Calu3 (cell line): ENCODE measurements at regions not wholly inside any gene's neighbourhood (a gene's known extent, or its start where the extent isn't known, plus 50 kb on each side); places are given as distances from the start of the nearest gene placed in this dataset.
A peak's percentile ranks its signal among the peaks of the same experiment; 100 is the strongest.
"Not testable (repeated sequence)": the region's sequence is repeated elsewhere in the genome, so short reads cannot be mapped to it uniquely, and the experiment has no call there.

Experiments used
- BruUV-seq: library from RNA; stranded (reverse); fragments of 400-500 nt; replicated peaks from 2 replicates; lab custom pipeline; 2021; lab: Mats Ljungman, UMichigan
- CTCF ChIA-PET: fragments of 300-600 bp; sonication (Branson Sonifier 250); formaldehyde crosslinking; loops from one replicate; lab custom pipeline; 2022; ENCODE audit warnings: antibody characterized with exemption; lab: Charles Lee
- DNase-seq: peaks from one replicate; pipeline ENCODE4 v3.0.0; 2022
- H3K27ac Mint-ChIP-seq: one replicate; pipeline ENCODE4 v1.8.0; 2022; ENCODE audit warnings: mixed read lengths; ENCODE audit not compliant: unreplicated experiment
- H3K27me3 Mint-ChIP-seq: one replicate; pipeline ENCODE4 v1.8.0; 2022; ENCODE audit warnings: mixed read lengths; ENCODE audit not compliant: unreplicated experiment
- H3K36me3 Mint-ChIP-seq: one replicate; pipeline ENCODE4 v1.8.0; 2022; ENCODE audit warnings: mild to moderate bottlenecking, moderate library complexity, mixed read lengths; ENCODE audit not compliant: insufficient read depth, unreplicated experiment
- H3K4me1 Mint-ChIP-seq: one replicate; pipeline ENCODE4 v1.8.0; 2022; ENCODE audit warnings: mild to moderate bottlenecking, low read depth, mixed read lengths; ENCODE audit not compliant: unreplicated experiment
- H3K4me3 Mint-ChIP-seq: one replicate; pipeline ENCODE4 v1.8.0; 2022; ENCODE audit warnings: mild to moderate bottlenecking, low read depth, moderate library complexity, mixed read lengths; ENCODE audit not compliant: unreplicated experiment
- H3K9me3 Mint-ChIP-seq: one replicate; pipeline ENCODE4 v1.8.0; 2022; ENCODE audit warnings: low read depth, mixed read lengths; ENCODE audit not compliant: unreplicated experiment
- CTCF ChIP-seq: fragments of 200-600 bp; IDR thresholded peaks from one replicate; pipeline ENCODE4 v1.8.0; 2022; ENCODE audit warnings: antibody characterized with exemption; ENCODE audit not compliant: unreplicated experiment
- intact Hi-C: fragments of 100-400 bp; cut with micrococcal nuclease; formaldehyde crosslinking; loops from one replicate; pipeline ENCODE4 v1.10.0; 2022; ENCODE audit not compliant: unreplicated experiment

GRCh38 chr16:29118301-29118957 lies 133.6 kb downstream of the LAT start:
- H3K4me3 Mint-ChIP-seq, DNase-seq, CTCF ChIA-PET, H3K27ac Mint-ChIP-seq, BruUV-seq, H3K27me3 Mint-ChIP-seq, H3K36me3 Mint-ChIP-seq, H3K9me3 Mint-ChIP-seq: not testable (repeated sequence)
- intact Hi-C loops = loop anchor here (10.0 kb wide), 1 partner anchor 196 kb away; no protein-coding TSS in a partner anchor
- peaks cover 12% of the 10 kb centered on the region for H3K4me1 Mint-ChIP-seq

- no peak for TF ChIP-seq CTCF
- Mint-ChIP-seq H3K9me3 (no peaks in the 10 kb centered on the region), H3K27ac (no peak overlapping the region), H3K27me3 (no peaks in the 10 kb centered on the region), H3K4me3 (no peak overlapping the region), H3K4me1 (peaks cover 12% of the 10 kb centered on the region), H3K36me3 (peaks cover 5% of the 10 kb centered on the region)
- CTCF ChIA-PET = no interaction called here
- no TSS peak for BruUV-seq
- intact Hi-C loops = loop anchor here (10.0 kb wide), 1 partner anchor 197 kb away; no protein-coding TSS in a partner anchor
- no peak for DNase-seq
Measured at GRCh38 chr16:29117631-29118030, 132.8 kb downstream of the LAT start.

GRCh38 chr16:29116980-29117379 lies 132.1 kb downstream of the LAT start:
- no peak for TF ChIP-seq CTCF
- H3K4me1 Mint-ChIP-seq = peaks cover 12% of the 10 kb centered on the region
- BruUV-seq = no TSS peak
- H3K27me3 Mint-ChIP-seq = peaks cover under 1% of the 10 kb centered on the region
- no peak for DNase-seq
- no peak overlapping the region for H3K27ac Mint-ChIP-seq
- CTCF ChIA-PET = no interaction called here
- intact Hi-C loops = loop anchor here (10.0 kb wide), 1 partner anchor 198 kb away; no protein-coding TSS in a partner anchor
- H3K4me3 Mint-ChIP-seq = no peak overlapping the region
- peaks cover 5% of the 10 kb centered on the region for H3K36me3 Mint-ChIP-seq
- H3K9me3 Mint-ChIP-seq = no peaks in the 10 kb centered on the region

GRCh38 chr16:29116207-29116606 lies 131.4 kb downstream of the LAT start:
- intact Hi-C loops = loop anchor here (10.0 kb wide), 1 partner anchor 199 kb away; no protein-coding TSS in a partner anchor
- H3K27me3 Mint-ChIP-seq, H3K4me3 Mint-ChIP-seq: not testable (repeated sequence)

GRCh38 chr16:29115802-29116141 lies 130.9 kb downstream of the LAT start:
- BruUV-seq, DNase-seq, H3K27ac Mint-ChIP-seq, H3K36me3 Mint-ChIP-seq, H3K9me3 Mint-ChIP-seq, CTCF ChIA-PET: not testable (repeated sequence)
- Mint-ChIP-seq H3K4me1 (peaks cover 12% of the 10 kb centered on the region), H3K4me3 (peak overlapping the region; percentile 39), H3K27me3 (peaks cover 13% of the 10 kb centered on the region)
- intact Hi-C loops = loop anchor here (10.0 kb wide), 1 partner anchor 199 kb away; no protein-coding TSS in a partner anchor

More at GRCh38 chr16:29116207-29116606, 131.4 kb downstream of the LAT start:
- CTCF ChIA-PET, H3K27ac Mint-ChIP-seq, BruUV-seq, H3K36me3 Mint-ChIP-seq, DNase-seq, H3K9me3 Mint-ChIP-seq: not testable (repeated sequence)
- H3K4me1 Mint-ChIP-seq = peaks cover 12% of the 10 kb centered on the region
